GM19240 (cell line): ENCODE measurements at regions not wholly inside any gene's neighbourhood (a gene's known extent, or its start where the extent isn't known, plus 50 kb on each side); places are given as distances from the start of the nearest gene placed in this dataset.

Experiments used
- DNase-seq: peaks from one replicate; pipeline ENCODE4 v3.0.0; 2011; ENCODE audit warnings: low spot score; ENCODE audit not compliant: insufficient read length

DNA sequence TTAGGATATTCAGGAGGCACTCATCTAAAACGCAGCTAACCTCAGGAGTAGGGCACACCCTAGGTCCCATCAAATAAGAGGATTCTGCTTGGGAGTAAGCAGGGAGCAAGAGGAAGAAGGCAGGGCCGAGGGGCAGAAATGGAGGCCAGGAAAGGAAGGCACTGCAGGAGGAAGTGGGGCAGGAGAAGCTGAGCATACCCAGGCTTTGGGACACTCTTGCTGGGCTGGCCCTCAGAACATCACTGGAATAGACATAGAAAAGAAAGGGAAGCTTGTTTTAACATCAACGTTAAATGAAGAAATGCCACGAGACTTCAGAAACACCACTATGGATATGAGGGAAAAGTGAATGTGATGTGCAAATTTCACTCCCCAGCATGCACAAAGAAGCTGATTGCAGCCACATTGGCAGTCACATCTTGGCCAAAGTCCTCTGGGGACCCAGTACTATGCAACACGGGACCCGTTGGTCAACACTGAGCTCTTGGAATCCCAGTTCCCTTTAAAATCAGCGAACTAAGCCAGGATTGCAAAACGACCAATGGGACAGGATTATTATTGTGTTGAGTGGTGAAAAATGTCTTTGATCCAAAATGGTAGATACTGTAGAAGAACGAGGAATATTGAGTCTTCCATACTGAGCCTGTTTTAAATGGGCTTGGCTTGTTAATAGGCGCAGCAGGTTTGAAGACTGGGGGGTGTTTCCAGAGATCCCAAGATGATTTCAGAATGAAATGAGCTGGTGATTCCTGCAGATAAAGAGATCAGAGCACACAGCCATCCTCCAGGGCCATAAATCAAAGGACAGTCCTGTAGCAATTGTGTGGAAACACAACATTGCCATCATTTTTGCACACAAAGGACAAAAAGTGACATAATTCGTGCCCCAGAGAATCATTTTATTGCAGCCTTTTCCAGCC is 152.4 kb downstream of the TOMM20 start:
- no peak for DNase-seq

DNA sequence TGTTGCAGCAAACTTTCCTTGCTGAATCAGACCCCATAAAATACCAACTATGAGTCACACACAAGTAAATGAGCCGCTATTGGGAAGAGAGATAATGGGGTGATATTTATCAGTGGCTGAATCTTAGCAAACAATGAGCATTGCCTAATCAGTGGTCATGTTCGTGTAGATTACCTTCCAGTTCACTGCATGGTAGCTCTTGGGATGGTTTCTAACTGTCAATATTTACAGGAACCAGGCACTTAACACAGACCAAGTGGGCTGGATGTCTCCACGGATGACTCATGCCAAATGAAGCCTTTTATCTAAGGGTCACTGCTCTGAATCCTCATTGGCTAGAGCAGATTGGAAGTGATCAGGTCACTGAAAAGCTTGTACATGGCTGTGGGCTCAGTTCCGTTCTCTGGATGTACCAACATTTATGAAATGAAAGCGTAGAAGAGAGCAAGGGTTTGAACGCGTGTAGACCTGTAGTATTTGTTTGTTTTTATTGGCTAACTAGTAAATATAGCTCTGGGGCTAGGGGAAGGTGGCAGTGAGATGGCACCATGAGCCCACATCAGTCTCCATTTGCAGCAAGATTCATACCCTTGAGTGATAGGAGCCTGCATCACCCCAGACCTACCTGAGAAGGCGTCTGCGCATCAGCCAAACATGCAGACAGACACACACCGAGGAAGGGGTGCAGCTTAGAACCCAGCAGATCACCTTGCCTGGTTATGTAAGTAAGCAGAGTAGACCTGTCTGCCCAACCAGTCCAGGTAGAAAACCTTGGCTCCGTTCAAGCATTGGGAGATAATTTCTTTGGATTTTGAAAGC is 153.3 kb downstream of the TOMM20 start:
- DNase-seq = no peak

DNA sequence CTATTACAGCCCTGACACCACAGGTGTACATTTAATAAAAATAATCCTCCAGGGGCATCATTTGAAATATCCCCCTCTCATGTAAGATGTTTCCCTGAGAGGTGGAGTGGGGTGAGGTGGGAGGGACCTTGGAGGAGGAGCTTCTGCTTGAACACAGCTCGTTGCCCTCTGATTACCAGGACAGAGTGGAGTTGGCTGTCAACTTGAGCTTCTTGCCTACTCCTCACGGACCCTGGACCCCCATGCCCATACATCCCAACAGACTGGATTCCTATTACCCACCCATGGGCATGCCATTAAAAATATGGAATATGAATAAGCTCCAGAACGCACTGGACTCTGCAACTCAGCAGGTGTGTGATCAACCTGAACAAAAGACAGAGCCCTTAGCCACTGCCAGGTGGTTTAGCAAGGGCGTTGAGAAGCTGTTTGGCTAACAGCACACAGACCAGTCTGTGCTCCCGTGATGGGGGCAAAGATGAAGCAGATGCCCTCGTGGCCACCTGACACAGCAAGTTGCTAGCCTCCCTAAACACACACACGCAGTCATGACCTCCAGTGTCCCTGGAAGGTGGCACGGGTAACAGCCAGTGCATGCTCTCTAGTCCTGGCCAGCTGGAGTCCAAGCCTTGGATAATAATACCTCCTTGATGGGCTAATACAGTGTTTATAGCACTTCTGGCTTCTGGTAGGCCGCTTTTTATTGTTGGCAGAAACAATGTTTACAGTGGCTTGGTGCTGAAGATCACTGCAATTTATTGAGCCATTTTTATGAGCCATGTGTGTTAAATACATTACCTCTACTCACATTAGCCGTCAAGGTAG is 155.0 kb downstream of the TOMM20 start:
- DNase-seq = no peak

DNA sequence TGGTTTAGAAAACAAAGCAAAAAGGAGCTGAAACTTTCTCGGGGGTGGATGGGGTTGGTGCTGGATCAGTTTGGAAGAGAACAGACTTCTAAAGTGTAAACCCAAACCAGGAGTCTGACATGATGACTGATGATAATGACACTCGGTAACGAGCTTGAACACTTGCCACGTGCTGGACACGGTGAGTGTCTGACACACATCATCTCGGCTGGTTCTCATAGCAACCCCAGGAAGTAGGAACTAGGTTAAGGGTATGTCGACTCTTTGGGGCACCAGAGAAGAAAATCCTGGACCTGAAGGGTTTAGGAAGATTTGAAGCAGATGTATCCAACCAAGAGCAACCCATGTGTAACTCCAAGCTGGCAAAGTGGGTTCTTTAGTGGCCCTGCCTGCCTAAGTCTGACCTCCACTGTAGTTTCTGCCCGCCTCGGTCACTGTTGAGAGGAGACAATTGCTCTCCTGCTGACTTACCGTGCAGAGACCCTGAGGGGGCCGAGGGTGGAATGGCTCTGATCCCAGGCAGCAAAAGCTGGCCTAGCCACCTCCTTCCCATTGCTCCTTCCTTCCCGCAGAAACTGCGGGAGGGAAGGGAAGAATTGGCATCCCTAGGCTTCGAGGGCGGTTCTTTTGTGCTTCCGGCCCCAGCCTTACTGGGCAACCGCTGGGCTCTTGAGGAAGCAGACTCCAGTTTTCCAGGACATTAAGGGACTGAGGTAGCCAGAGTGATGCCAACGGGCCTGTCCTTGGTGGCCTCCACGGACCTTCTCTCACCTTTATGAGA is 156.0 kb downstream of the TOMM20 start:
- no peak for DNase-seq

DNA sequence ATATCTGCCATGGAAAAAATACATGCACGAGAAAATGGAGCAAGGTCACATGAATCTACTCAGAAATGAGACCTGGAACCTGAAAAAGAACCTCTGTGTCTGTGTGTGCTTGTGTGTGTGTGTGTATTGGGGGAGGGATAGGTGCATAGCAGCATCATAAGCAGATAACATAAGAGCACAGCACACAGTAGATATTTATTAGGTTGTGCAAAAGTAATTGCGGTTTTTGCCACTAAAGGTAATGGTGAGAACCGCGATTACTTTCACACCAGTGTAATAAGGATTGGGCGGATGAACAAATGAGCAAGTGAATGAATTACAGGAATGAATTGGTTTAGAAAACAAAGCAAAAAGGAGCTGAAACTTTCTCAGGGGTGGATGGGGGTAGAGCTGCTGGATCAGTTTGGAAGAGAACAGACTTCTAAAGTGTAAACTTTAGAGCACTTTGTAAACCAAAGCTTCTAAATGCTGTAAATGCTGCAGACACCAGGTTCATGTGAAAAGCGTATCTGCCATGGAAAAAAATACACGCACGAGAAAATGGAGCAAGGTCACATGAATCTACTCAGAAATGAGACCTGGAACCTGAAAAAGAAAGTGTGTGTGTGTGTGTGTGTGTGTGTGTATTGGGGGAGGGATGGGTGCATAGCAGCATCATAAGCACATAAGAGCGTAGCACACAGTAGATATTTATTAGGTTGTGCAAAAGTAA is 156.9 kb downstream of the TOMM20 start:
- DNase-seq = no peak

DNA sequence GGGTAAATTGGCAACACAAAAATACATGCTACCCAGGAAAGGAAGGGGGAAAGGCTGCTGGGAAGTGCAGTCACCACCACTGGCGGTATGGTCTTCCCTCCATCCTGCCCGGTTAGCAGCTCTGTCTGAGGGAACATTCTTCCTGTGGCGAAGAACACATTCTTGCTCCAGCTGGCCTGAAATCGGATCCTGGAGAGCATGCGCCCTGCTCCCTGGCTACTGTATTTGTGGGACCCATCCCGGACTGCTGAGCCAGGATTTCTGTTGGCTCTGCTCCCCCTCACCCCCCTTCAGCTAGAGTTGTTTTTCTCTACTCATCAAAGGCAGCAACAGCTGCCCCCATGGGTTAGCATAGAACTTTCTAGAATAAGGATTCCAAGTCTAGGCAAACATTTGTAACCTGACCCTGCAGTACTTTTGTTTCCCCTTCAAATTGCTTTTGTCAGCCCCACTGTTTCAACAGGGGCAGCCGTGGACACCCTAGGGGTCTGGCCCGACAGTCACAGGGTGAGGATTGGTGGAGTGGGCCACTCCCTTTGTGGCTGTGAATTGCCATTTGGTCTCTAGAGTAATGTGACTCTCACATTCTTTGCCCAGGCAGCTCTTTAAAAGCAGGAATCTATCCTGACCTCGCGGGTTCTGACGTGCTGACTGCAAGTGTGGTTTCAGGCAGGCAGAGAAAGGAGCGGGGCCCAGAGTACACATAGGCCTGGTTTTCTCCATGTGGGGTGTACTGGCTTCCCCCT is 157.7 kb downstream of the TOMM20 start:
- DNase-seq = no peak

DNA sequence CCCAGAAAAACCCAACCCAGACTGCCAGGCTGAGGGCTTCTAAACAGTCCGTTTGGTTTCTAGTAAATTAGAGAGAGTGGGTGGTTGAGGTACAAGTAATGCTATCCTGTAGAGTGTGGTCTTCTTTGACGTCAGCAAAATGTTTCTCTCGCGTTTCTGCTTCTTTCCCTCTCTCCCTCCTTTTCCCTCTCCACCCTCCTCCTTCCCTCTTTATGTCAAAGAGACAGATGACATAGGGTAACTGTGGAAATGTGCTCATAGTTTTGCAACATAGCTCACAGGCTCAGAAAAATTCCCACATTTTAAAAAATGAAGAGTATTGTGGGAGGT is 158.3 kb downstream of the TOMM20 start:
- DNase-seq = no peak

DNA sequence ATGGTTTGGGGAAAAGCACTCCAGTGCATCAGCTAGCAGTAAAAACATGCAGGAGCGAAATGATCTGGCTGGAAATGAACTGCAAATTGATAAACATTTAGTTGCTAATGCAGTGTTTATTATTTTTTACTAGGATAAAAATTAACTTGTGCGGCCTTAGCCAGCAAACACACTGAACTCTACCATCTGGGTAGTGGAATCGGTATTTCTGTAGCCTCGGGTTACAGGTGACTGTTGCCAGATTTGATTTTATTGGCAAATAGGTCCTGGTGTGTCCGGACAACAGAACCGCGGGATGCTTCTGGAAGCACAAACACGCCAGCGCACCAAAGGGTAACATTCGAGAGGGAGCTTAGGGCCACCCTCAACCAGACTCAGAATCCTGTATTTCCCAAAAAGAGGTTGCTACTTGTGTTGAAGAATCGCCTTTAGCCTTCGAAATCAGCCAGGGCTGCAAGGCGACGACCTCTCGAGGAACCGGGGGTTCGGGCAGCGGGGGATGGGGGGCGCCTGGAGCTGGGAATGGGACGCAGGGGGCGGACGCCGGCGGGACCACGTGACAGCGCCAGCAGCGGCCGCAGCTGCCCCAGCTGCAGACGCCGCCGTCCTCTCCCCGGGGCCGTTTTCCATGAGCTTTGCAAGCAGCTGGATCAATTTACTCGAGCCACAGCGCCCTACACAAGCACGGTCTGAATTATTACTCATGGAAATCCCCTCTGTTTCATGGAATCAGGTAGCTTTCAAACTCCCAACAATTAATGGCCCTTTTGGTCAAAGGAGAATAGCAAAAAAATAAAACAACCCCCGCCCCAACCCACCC is 158.8 kb downstream of the TOMM20 start:
- DNase-seq = no peak

DNA sequence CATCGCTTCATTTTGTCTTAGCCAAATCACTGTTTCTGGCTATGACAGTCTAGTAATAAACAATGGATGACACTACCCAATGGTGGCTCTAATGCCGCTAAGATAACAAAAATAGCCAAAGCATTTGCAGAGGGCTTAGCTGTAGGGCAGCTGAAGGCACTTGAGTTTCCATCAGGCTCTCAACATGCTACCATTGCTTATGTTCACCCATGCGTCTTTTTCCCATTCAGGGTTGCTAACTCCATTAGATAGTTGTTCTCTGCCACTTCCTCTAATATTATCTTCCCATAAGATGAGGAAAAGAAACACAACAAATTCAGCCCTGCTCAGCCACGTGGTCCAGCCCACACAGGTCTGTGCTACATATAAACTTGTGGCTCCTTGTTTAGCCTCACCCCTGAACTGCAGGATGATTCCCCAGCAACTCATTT is 159.6 kb downstream of the TOMM20 start:
- DNase-seq = no peak

DNA sequence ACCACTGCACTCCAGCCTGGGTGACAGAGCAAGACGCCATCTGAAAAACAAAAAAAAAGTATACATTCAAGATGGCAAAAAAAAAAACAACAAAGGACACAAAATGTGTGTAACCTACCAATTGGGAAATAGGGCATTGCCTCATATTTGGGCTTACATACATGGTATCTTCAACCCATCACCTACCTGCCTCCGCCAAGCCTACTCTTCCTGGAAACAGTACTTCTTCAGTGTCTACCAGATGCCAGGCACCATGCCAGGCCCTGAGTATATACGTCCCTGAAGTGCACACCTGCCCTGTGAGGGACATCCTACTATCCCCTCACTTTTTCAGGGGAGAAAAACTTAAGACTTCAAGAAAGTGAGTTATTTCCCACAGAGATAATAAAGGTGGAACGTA is 160.2 kb downstream of the TOMM20 start:
- DNase-seq = no peak

DNA sequence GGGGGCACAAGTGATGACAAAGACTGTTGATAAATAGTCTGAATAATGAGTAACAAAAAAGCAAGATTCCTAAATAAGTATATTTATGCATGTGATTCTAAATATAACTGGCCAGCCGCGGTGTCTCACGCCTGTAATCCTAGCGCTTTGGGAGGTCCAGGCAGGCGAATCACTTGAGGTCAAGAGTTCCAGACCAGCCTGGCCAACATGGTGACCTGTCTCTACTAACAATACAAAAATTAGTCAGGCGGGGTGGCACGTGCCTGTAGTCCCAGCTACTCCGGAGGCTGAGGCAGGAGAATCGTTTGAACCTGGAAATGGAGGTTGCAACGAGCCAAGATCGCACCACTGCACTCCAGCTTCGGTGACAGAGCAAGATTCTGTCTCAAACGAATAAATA is 161.5 kb downstream of the TOMM20 start:
- no peak for DNase-seq

DNA sequence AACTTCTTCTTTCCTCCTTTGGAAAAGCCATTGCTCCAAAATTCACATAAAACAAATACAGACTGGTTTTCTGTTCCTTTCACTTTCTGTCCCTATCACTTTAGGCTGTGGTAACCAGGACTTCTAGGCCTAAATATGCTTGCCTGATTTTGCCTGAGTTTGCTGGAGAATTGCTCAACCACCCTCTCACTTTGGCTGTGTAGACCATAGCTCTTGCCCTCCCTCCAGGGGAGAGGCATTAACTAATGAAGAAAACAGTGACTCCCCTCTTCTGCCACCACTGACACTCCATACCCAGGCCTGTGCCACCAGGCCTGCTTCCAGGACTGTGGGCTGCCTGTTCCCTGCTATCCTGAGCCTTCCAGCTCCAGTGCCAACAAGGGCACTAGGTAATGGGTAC is 163.5 kb downstream of the TOMM20 start:
- no peak for DNase-seq

DNA sequence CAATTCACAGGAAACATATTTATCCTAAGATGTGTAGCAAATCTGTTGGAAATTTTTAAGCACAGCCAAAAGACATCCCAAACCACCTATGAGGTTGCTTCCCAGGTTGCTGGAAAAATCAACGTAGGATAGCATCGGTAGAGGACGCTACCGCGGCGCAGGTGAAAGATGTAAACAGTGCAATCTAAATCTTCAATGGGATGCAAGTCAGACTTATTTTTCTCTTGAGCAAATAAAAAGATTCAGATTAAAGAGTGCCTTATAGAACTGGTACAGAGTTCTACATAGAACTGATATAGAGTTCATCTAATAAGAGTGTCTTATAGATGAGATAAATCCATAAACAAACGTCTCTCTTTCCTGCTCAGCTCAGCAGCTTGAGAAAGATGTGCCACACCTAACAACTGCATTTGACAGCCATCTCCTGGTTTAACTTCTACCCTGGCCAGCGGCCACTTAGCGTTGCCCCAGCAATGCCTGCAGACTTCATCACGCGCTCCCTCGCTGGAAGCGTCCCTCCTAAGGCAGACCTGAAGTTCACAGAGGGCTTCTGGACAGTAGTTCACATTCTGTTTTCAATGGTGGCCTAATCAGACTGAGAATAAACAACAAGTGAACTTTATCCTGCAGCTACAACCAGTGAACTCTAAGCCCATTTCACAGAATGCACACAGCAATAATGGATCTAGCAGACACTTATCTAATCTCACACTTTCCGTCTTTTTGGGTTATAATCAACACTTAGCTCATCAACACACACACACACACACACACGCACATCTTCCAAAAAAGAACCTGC is 164.5 kb downstream of the TOMM20 start:
- DNase-seq = no peak

DNA sequence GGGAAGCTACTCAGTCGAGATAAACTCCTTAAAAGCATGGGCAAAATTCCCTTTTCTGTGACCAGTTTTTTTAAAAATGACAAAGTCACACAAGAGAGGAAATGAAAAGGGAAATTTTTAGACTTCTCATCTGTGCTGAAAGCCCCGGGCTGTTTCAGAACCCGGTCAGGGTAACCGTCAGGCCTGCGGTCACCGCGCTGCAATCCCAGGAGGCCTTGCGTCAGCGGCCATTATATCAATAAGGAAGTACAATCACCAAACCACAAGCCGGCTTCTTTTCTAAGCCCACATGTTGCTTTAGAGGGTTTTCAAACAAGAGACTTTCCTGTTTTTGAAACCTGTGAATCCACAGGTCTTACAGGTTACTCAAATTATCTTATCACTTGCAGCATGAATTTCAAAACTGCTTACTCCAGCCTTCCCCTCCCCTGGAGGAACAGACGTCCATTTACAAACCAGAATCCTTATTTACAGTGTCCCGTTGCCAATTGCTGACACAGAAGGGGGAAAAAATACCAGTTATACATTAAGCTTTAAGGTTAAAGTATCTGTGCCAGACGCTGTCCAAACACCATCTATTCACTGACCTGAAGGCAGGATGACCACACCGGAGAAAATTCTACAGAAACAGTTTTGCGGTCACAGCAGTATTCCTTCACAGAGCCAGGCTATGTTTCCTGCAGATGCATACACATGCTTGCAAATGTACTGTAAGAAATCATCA is 165.3 kb downstream of the TOMM20 start:
- peak; percentile 87 for DNase-seq

DNA sequence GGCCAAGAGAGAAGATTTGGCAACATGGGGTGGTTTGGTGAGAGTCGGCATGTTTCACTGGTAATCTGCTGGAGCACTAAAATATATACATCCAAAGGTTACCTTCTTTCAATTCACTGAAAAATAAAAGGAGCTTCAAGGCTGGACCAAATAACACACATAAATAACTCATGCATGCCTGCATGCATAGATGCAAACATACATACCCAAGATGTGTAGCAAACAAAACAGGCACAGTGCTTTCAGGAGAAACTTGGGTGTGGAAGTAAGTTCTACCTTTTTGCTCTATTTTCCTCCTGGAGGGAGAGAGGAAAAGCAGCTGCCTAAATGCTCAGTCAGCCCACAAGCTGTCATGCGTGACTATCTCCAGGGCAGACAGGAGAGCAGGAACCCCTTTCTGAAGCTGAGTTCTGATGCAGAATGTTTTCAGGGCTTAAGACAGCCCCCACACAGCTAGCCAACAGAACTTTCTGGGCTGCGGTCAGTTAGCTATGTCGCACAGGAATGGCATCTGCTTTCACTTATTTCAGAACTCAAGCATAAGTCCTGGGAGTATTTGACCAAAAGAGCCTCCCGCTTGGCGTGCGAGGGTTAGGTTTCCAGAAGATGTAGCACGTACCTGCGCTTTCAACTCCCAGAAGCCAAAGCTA is 166.2 kb downstream of the TOMM20 start:
- no peak for DNase-seq

DNA sequence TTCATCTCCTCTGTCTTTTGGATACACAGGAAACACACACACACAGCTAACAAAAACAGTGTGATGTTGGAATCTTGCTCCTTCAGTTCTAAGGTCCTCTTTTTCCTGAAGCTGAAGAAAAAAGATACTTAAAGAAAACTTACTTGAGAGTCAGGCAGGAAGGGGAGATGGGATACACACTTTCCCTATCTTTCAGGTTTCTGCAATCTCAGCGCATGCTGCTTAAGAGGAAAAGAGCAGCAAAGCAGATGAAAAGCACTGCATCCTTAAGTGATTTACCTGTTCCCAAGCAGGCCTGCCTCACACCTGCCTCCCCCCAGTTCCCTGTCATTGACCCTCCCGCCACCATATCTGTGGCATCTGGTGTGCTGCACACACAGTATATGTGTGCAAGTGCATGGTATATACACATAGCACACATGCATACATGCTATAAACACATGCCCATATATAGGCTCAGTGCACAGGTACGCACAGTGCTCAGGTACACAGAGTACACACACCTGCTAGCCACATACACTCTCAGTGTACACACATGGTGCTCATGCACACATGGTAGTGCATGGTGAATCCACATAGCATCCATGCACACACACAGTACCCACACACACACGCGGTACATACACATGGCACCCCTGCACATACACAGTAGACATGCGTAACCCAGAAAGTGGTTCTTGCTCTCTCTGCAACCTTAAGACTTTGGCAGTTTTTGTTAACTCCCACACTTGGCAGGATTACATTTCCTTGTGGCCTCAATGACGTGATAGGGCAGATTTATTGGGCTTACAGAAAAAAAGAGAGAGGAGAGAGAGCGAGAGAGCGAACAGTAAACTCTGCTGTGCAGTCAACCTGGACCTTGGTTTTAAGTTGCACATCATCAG is 166.9 kb downstream of the TOMM20 start:
- DNase-seq = no peak
